HuH-7.5 (cell line): ENCODE measurements at regions not wholly inside any gene's neighbourhood (a gene's known extent, or its start where the extent isn't known, plus 50 kb on each side); places are given as distances from the start of the nearest gene placed in this dataset.
"Not testable (repeated sequence)": the region's sequence is repeated elsewhere in the genome, so short reads cannot be mapped to it uniquely, and the experiment has no call there.

Experiments
- DNase-seq: peaks from one replicate; pipeline ENCODE4 v3.0.0; 2011; ENCODE audit warnings: low spot score

- DNase-seq, result no peak
Observed at GRCh38 chr12:107144441-107144840, 51.1 kb upstream of the CRY1 start.

GRCh38 chr12:107144990-107145389, 51.6 kb upstream of the CRY1 start:
- no peak for DNase-seq

GRCh38 chr12:107145397-107145796, 52.0 kb upstream of the CRY1 start:
- no peak for DNase-seq

- no peak for DNase-seq
Observed at GRCh38 chr12:107148107-107148506, 54.8 kb upstream of the CRY1 start.

GRCh38 chr12:107152315-107152714, 59.0 kb upstream of the CRY1 start:
- DNase-seq, result no peak

- DNase-seq, result no peak
Observed at GRCh38 chr12:107159384-107159900, 66.1 kb upstream of the CRY1 start.

GRCh38 chr12:107163413-107163812, 70.1 kb upstream of the CRY1 start:
- DNase-seq, result no peak

GRCh38 chr12:107164392-107164791, 71.0 kb upstream of the CRY1 start:
- DNase-seq, result no peak

- no peak for DNase-seq
Observed at GRCh38 chr12:107165581-107165980, 72.2 kb upstream of the CRY1 start.

GRCh38 chr12:107167756-107168155, 74.4 kb upstream of the CRY1 start:
- no peak for DNase-seq

- no peak for DNase-seq
Observed at GRCh38 chr12:107169200-107169599, 75.9 kb upstream of the CRY1 start.

GRCh38 chr12:107178776-107179175, 85.4 kb upstream of the CRY1 start:
- DNase-seq, result no peak

GRCh38 chr12:107179871-107180270, 86.5 kb upstream of the CRY1 start:
- no peak for DNase-seq

GRCh38 chr12:107180272-107180671, 86.9 kb upstream of the CRY1 start:
- no peak for DNase-seq

GRCh38 chr12:107184359-107184930, 91.1 kb upstream of the CRY1 start:
- DNase-seq, result no peak

GRCh38 chr12:107196681-107197080, 103.3 kb upstream of the CRY1 start:
- no peak for DNase-seq

- DNase-seq, result no peak
Observed at GRCh38 chr12:107200394-107200793, 107.0 kb upstream of the CRY1 start.

- DNase-seq, result no peak
Observed at GRCh38 chr12:107207931-107208525, 114.7 kb upstream of the CRY1 start.

- DNase-seq, result not testable (repeated sequence)
Observed at GRCh38 chr12:107209700-107210099, 116.4 kb upstream of the CRY1 start.

GRCh38 chr12:107214373-107214773, 121.0 kb upstream of the CRY1 start:
- DNase-seq, result not testable (repeated sequence)

GRCh38 chr12:107216411-107216810, 123.1 kb upstream of the CRY1 start:
- not testable (repeated sequence) for DNase-seq

- no peak for DNase-seq
Observed at GRCh38 chr12:107219301-107219700, 126.0 kb upstream of the CRY1 start.

GRCh38 chr12:107221913-107222312, 128.6 kb upstream of the CRY1 start:
- DNase-seq, result no peak

GRCh38 chr12:107223821-107224220, 130.5 kb upstream of the CRY1 start:
- no peak for DNase-seq
